ENCODE measurements at regions not wholly inside any gene's neighbourhood (a gene's known extent, or its start where the extent isn't known, plus 50 kb on each side); places are given as distances from the start of the nearest gene placed in this dataset.

DNA sequence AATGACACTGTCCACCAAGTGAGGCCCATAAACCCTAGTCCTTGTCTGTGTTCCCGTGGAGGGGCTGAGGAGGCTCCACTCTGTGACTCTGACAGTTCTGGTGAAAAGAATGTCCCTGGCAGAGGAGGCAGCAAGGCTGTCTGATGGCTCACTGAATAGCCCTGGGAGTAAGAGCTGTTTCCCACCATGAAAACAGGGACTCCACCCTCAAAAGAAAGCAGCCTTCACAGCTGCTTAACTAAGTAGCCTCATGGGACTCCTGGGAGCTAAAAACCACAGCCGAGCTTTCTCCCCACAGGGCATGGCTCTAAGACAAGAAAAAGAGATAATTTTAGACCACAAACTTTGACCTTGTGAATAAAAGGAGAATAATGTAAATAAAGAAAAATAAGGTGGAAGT, 135.1 kb upstream of the FRY start:
- DNase-seq (ENCODE audit: low spot score): no peak

DNA sequence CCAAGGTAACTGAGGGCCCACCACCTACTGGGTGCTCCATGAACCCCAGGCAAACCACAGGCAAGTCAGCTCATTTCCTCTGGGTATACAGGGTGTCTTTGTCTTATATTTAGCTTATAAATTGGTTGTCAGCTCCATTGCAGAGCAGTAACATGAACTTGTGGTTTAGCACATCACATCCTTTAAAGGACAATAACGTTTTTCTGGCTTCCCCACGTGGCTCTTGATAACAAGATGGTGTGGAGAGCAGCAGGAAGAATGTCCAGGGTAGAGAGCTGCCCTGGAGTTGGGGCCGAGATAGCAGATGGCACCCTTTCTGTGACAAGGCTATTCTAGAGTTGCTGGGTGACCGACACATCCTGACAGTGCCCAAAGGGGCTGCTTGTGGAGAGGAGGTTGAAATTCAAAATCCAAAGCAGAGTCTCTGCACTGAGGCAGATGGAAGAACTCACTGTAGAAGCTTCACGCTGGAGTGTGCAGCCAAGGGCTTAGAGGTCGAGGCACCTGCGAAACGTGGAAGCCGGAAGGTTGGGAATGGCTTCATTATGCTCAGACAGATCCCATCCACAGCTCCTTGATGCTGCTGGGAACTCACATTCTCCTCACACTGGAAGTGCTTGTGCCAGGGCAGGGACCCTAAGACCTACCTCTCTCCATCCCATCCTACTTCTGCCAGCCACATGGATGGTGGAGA, 133.0 kb upstream of the FRY start:
- DNase-seq (ENCODE audit: low spot score): no peak

DNA sequence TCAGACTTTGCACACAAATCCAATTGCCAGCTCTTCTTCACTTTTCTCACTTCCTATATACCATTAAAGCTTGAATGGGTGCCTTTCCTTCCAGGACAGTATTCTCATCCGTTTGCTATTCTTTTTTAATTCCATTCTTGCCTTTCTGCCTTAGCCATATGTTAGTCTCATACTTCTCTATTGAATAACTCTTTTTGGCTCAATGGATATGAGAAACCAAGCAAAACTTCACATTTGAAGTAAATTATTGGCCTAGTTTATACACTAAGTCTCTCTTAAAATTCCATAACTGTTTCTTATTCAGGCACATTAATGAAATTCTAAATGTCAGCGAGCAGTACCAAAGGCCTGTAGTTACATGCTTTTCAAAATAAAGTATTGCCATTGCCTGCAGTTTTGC, 129.6 kb upstream of the FRY start:
- DNase-seq (ENCODE audit: low spot score): no peak

DNA sequence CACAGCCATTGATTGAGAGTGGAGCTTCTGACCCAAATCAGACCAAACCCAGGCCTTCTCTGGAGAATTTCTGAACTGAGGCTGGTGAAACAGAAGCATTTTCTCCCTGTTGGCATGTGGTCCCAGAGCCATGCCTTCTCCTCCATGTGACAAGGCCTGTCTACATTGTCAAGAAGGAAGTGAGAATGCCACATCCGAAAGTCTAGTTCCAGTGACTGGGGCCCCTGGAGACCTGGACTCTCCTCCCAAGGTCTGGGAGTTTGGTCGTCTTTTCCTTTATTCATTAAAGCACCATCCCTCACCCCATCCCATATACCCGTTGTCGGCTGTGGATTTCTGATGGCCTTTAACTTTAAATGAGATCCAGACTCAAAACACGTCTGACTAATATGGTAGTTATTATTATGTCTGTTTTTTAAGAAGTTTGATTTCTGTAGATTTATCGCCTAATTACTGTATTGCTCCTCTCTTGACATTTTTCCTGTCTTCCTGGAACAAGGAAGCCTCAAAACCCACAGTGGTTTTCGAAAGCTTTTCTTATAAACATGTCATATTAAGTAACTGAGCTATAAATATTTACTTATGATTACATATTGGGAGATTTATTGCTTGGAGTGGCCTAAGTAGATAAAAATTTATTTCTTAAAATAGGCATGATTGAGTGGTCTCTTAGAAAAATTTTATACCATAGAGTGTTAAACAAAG, 128.3 kb upstream of the FRY start:
- DNase-seq (ENCODE audit: low spot score): no peak

DNA sequence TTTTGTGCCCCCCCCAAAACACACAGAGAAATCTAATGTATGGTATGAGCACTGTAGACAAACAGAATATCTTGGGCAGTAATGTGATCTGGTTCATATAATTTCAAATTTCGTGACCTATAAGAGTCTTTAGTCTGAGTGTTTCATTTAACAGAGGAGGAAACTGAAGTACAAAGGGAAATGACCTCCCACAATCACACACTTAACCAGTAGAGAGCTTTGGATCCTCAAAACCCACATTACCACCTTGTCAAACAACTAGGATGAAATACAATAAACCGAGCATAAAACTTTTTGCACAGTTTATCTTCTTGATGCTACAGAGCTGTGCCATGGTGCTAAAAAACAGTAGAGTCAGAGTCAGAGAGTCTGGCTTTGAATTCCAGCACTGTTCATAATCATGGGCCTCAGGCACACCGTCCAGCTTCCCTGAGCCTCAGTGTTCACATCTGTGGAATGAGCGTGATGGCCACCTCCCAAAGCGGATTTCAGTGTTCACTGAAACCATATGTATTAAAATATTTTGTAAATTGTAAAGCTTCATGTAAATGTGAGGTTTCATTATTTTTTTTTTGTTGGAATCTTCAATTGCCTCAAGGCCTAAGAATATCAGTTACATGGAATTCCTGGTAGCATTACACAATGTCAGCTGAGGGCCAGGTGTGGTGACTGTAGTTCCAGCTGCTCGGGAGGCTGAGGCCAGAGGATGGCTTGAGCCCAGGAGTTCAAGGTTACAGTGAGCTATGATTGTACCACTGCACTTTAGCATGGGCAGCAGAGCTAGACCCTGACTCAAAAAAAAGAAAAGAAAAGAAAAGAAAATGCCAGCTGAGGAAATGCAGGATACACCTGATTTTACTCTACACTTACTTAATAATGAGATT, 126.4 kb upstream of the FRY start:
- DNase-seq (ENCODE audit: low spot score): no peak

DNA sequence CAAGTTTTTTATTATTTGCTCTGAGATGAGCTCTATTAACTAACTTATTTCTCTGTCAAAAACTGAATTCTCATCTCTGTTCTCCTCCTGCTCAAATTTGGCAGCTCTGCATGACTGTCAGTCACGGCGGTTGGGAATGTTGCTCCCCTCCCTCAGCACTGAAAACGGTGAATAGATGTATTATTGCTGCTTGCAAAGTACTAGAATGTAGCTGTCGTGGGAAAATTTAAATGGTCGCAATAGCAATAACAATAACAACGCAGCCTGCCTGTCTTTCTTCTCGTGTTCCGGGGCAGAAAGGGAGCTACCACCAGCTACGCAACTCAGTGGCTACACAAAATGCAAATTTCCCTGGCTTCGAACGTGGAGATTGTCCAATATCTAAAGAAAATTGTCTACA, 125.6 kb upstream of the FRY start:
- no peak for DNase-seq (ENCODE audit: low spot score)

DNA sequence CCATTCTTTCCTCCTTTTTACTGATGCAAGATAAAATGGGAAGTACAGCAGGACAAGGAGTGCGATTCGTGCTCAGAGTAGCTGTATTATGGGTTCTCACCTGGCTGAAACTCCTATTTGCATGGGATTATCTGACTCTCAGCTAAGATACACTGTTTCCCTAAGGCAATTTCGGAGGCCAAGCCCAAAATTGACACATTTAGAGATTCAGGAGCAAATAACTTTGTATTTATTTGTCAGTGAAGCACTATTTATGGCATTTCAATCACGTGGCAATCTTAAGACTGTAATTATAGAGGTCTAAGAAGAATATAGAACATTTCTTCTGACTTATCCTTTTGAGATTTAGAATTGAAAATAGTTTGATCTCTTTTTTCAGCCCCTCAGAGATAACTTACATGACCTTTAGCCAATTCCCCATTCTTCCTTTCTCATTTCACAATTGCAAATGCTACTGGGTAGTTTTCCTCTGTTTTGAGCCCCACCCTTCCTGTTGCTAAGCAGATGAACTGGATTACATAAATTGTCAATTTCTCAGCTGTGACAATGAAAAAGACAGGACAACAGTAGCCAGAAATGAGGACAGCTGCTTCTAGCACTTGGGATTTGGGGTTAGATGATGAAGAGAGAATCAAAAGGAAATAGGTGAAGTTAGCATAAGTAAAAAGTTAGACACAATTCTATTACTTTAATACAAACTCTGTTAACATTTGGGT, 122.7 kb upstream of the FRY start:
- DNase-seq (ENCODE audit: low spot score): no peak

DNA sequence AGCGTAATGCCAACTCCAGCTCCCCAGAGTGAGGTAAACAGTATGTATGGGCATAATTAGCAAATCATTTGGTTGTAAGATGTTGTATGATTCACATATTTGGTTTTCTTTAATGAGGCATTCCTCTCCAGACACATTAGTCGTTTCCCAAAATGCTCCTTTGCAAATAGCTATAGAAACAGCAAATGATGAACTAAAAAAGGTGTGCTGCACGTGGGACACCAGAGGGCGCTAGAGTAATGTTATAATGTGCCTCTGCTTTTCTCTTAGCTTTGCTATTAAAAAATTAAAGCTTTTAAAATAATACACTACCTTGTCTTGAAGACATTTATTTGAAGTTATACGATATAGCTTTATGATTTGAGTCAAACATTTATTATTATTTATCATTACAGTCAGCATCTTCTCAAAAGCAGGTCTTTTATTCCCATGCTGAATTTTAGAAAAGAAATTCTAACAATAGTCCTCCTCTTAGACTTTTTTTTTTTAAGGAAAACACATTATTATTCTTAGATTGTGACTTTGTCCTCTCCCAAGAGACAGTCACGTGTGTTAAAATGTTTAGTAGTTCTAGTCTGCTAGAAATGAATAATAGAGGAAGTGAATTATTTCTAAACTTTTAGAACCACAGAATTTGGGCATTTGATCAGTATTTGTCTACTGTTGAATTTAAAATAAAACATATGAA, 121.6 kb upstream of the FRY start:
- DNase-seq (ENCODE audit: low spot score): no peak

DNA sequence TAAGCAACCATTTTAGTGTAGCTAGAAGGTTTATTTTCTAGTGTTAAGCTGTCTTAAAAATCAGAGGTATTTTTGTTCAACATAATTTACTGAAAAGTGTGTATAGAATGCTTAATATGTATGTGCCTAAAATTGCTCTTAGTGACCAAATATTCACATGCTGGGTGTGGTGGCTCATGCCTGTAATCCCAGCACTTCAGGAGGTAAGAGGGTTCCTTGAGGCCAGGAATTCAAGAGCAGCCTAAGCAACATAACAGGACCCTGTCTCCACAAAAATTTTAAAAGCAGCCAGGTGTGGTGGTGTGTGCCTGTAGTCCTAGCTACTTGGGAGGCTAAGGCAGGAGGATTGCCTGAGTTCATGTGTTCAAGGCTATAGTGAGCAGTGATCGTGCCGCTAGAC, 120.9 kb upstream of the FRY start:
- DNase-seq (ENCODE audit: low spot score): no peak

DNA sequence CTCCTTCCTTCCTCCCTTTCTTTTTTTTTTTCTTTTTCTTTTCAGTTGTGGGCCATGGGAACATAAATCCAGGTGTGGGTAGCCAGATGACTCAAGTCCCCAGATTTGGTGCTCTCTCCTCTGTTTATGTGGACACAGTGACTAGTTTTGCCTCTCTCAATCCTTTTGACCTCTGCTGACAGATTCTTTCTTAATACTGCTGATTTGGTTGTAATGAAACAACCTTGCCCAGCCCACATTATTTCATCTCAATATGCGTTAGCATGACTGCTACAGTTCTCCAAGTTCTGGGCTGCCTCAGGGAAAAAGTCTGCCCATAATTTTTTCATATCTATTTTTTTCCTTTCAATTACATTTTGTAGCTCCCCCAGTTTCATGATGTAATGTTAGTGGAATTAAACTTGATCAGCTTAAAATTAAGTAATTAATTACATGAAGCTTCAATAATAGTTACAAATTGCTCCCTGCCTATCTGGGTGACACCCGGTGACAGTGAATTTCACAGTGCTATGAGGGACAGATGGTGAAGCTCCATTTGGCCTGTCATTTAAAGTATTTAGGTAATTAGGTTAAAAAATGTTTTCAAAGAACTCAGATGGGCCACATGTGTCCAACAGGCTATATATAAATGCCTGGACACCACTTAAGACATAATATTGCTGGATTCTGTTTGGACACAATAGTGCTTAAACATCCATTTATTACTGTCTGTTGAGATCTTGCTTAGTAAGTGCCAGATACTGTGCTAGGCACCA, 118.8 kb upstream of the FRY start:
- no peak for DNase-seq (ENCODE audit: low spot score)

DNA sequence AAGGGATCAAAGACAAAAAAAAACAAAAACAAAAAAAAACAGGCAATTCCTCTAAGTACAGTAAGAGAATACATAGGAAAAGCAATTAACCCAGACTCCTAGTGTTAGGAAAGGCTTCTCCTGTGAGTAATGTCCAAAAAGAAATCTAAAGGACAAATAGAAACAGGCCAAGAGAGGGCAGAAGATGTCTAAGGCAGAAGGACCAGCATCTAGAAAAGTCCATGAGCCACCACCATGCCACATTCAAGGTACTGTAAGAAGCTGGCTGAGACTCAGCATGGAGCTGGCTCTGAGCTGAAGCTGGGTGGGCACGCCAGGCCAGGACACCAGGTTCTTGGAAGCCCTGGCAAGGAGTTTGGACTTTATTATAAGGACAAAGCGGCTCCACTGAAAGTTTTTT, 118.1 kb upstream of the FRY start:
- no peak for DNase-seq (ENCODE audit: low spot score)

DNA sequence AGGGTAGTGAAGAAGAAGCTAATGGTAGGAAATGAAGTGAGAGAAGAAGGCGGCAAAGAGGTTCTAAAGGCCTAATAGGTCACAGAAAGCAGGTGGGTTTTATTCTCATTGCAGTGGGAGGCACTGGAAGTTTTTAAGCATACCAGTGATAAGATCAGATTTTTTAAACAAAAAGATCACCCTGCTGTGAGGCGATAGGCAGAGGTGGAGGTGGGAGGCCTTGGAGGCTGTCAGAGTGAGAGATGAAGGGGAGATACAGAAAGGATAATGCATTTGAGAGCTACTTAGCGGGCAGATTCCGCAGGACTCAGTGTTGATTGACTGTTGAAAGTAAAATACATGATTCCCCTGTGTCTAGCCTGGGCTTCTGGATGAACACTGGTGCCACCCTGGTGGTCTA, 116.7 kb upstream of the FRY start:
- no peak for DNase-seq (ENCODE audit: low spot score)

DNA sequence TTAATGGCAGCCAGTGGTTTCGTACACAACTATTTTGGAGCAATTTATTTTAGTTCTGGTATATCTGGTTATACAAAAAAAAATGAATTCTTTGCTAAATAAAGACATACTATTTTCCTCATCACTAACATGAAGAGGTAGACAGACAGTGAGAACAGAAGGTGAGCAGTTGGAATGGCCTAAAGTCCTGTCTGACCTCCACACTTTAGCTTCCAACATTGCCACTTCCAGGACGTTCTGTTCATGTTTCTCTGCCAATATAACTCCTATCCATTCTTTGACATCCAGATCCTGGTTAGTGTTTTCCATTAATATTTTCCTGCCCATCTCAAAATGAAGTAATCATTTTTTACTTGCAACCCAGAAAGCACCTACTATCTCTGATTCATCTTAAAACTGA, 112.9 kb upstream of the FRY start:
- DNase-seq (ENCODE audit: low spot score): no peak

DNA sequence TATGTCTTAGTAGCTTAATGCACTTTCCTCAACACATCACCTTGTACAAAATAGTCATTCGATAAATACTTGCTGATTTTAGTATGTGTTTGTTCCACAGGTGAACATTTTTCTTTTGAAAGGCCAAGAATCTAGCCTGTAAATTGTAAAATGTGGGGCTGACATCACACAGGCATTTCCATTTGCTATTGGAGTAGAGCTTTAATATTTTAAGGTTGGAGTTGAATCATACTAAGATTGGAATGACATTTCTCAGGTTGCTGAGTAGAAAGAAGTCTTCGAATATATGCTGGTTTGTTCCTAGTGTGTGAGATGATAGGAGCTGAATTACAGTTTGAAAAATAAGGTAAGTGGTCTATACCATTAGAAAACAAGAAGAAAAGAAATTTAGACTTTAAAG, 112.3 kb upstream of the FRY start:
- no peak for DNase-seq (ENCODE audit: low spot score)

DNA sequence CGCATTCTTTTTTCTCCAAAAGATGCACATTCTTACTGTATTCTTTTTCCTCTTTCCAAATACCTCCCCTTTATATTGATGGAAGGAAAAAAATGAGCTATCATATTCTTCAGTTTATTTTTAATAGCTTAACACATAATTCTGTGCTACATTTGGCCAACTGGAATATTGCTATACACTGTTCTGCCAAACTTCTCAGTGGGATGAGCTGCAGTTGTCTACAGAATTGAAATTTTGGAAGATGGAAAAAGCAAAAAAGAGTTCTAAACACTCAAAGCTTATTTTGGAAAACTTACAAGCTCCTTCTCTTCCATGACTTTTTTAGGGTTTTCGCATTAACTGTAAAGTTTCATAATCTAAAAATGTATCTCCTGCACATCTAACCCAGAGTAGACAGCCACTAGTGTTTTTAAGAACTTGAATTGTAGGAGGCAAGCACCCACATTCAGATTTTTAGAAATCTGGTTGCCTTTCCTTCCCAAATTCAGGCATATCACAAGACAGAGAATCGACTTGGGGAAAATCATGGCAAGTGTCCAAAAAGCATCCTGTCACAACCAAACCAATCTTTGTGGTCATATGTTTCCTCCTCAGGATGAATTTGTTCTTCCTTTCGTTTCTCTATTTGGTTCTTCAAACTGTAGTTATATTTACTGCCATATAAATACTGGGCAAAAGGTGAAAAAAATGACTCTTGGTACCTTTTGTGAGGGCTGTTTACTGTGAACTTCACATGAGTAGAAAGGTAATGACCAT, 111.4 kb upstream of the FRY start:
- no peak for DNase-seq (ENCODE audit: low spot score)

DNA sequence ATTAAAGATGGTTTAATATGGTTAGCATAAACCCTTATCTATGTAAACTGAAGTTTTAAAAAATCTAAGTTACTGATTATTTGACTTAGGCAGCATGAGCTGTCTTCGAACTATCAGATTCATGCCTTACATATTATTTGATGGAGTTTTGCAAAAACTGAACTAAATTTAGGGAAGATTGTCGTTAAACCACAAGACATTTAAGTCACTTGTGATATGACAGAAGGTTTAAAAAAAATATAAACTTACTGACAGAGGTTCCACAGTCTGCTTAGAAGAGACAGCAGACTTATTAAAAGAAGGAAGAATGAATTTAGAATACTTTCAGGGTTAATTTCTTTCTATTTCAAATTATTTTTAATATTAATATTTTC, 110.9 kb upstream of the FRY start:
- DNase-seq (ENCODE audit: low spot score): no peak

DNA sequence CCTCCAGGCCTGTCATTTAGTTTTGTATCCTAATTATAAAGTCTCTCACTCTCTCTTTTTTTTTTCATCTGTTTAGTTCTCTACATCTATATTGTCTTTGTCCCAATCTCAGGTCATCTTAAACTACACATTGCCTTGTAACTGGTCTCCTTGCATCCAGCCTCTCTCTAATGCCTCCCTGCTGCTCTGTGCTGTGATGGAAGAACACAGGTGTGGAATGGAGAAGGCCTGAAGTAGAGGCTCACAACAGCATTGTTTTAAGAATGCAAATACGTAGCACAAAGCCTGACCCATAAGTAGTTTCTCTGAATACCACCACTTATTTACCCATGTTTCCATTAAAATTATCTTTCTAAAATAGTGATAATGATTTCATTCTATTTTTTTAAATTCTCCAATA, 108.8 kb upstream of the FRY start:
- no peak for DNase-seq (ENCODE audit: low spot score)

DNA sequence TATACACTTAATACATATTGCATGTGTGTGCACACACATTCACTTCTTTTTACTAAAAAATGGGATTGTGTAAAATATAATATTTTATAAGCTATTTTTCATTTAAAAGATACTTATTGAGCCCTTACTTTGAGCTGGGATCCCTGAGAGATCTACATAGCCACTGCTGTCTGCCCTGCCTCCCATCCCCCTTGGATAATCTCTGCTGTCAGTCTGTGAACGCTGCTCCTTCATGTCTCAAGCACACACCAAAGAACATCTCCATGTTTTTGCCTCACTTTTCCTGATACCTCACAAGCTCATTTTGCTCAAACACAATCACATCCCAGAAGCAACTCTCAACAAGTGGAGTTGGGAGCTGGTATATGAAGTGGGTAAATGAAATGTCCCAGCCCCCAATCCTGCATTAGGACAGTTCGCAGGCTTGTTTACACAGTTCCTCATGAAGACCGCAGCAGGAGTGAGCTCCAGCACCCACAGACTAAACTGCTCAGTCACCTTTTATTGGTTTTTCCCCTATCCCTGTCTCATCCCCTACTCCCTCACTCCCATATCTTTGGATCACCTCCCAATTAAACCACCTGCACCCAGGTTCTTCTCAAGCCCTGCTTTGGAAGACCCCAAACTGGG, 108.3 kb upstream of the FRY start:
- DNase-seq (ENCODE audit: low spot score): no peak

DNA sequence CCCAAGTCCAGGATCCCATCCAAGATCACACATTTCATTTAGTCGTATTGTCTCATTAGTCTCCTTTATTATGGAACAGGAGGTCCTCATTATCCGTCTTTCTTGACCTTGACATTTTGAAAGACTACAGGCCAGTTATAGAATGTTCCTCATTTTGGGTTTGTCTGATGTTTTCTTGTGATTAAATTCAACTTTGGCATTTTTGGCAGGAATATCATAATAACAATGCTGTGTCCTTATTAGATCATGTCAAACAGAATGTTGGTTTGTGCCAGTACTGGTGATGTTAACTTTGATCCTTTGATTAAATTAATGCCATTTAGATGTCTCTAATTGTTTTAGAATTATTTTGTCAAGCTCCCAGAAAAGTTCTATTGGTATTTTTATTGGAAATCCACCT, 106.5 kb upstream of the FRY start:
- DNase-seq (ENCODE audit: low spot score): no peak

DNA sequence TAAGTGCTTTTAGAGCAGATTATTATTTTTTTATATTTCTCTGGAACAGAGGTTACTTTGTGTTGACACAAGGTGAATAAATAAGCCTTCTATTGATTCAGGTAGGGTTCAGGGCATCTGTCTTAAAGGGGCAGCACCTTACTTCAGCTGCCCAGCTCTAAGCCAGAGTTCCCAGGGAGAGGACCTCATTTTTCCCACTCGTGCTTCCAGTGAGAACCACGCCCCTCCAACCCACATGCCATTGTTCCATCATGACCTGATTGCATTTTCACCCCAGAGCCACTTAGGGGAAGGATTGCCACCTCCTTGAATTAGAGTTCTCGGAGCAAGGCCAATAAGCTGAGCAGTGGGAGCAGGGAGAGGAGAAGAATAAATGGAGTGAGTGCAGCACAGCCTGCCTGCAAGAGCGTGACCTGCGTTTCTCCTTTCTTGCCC, 104.3 kb upstream of the FRY start:
- no peak for DNase-seq (ENCODE audit: low spot score)
